Omental fat pad (tissue), 3 donors: ENCODE measurements at regions not wholly inside any gene's neighbourhood (a gene's known extent, or its start where the extent isn't known, plus 50 kb on each side); places are given as distances from the start of the nearest gene placed in this dataset.

Source experiments
- ATAC-seq: fragments of 150-250 bp; one replicate; pipeline ENCODE4 v1.9.1; 2016; ENCODE audit warnings: mild to moderate bottlenecking, moderate library complexity; ENCODE audit not compliant: low FRiP score
- DNase-seq: peaks from one replicate; pipeline ENCODE4 v3.0.0-alpha.2; 2019; ENCODE audit warnings: low spot score
- TF ChIP-seq, protein P1 (sequence below), 3 donors: fragments of 450-650 bp; IDR thresholded peaks; one replicate each; pipeline ENCODE4 v1.5.1; 2016 to 2017; ENCODE audit warnings: antibody characterized with exemption in 3 of 3, mild to moderate bottlenecking in 3 of 3, moderate library complexity in 2 of 3

GRCh38 chr10:78981970-78982281 lies 86.8 kb upstream of the ZMIZ1 start:
- TF ChIP-seq, protein P1, sequence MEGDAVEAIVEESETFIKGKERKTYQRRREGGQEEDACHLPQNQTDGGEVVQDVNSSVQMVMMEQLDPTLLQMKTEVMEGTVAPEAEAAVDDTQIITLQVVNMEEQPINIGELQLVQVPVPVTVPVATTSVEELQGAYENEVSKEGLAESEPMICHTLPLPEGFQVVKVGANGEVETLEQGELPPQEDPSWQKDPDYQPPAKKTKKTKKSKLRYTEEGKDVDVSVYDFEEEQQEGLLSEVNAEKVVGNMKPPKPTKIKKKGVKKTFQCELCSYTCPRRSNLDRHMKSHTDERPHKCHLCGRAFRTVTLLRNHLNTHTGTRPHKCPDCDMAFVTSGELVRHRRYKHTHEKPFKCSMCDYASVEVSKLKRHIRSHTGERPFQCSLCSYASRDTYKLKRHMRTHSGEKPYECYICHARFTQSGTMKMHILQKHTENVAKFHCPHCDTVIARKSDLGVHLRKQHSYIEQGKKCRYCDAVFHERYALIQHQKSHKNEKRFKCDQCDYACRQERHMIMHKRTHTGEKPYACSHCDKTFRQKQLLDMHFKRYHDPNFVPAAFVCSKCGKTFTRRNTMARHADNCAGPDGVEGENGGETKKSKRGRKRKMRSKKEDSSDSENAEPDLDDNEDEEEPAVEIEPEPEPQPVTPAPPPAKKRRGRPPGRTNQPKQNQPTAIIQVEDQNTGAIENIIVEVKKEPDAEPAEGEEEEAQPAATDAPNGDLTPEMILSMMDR (IDR thresholded peaks at IDR 0.05): no peak
- DNase-seq: no peak
- ATAC-seq: no peak

DNA sequence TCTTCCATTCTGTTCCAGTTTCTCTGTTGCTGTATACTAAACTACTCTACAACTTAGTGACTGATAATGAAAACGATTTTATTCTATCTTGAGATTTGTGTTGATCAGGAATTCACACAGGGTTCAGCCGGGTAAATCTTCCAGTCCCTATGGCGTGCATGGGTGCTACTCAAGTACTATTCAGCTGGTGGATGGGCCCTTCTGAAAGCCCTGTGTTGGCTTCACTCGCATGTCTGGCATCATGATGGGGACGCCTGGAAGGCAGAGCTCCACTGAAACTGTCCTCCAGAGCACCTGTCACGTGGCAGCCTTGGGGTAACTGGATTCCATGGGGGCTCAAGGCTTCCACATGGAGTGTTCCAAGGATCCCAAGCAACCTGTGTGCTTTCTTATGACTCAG lies 86.0 kb upstream of the ZMIZ1 start:
- ATAC-seq (no peak), DNase-seq (no peak)
- TF ChIP-seq, protein P1 (IDR thresholded peaks at IDR 0.05): no peak

DNA sequence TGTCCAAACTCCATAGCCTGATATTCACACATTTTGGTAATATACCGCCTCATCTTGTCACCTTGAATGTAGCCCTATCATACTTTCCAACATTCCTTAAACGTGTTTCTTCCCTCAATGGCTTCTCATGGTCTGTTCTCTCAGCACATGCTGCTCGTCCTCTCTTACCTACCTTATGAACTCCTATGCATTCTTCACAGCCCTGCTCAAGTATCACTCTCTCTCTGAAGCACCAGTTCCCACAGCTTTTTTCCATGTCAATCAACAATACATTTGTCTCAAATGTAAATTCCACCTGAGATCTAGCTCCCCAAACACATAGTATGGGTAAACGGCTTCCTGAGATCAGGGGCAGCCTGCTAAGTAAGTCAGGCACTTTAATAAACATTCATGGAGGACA lies 85.2 kb upstream of the ZMIZ1 start:
- no peak for DNase-seq
- ATAC-seq: no peak
- TF ChIP-seq, protein P1 (IDR thresholded peaks at IDR 0.05): no peak

DNA sequence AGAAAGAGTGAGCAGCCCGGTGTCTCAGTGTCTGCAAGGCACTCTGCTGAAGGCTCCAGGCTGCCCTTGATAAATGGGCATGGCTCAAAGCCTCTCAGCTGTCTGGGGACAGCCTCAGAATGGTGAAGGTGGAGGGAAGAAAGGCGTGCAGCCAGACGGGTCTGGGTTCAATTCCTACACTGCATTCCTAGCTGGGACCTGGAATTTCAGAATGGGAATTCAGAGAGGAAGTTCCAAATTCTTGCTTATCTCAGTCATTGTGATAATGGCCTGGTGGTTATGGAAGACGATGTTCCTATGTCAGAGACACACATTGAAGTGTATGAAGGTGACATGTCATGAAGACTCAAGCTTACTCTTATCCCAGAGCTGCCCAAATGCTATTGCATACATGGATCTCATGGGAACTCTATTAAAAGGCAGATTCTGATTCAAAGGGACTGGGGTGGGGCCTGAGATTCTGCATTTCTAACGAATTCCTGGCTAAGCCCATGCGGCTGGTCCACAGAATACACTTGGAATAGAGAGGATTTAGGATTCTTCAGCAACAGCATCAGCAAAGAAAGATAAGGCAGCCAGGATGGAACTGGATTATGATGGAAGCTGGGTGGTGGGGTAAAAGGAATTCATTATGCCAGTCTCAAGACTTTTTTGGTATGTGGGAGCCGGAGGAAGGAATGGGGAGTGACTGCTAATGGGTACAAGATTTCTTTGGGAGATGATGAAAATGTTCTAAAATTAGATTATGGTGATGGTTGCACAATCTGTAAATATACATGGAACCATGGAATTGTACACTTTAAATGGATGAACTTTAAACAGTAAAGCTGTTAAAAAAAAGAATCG lies 82.6 kb upstream of the ZMIZ1 start:
- TF ChIP-seq, protein P1 (IDR thresholded peaks at IDR 0.05): no peak
- DNase-seq: no peak
- no peak for ATAC-seq

DNA sequence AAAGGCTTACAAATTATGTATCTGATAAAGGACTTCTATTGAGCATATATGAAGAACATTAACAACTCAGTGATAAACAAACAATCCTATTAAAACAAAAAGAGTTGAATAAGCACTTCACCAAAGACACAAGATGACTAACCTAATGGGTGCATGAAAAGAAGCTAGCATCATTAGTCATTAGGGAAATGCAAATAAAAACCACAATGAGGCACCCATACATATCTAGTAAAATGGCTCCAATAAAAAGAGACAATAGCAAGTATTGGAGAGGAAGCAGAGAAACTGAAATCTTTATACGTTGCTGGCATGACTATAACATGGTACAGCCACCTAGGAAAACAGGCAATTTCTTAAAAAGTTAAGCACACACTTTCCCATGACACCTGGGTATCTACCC lies 77.6 kb upstream of the ZMIZ1 start:
- TF ChIP-seq, protein P1 (IDR thresholded peaks at IDR 0.05): no peak
- DNase-seq (no peak), ATAC-seq (no peak)

DNA sequence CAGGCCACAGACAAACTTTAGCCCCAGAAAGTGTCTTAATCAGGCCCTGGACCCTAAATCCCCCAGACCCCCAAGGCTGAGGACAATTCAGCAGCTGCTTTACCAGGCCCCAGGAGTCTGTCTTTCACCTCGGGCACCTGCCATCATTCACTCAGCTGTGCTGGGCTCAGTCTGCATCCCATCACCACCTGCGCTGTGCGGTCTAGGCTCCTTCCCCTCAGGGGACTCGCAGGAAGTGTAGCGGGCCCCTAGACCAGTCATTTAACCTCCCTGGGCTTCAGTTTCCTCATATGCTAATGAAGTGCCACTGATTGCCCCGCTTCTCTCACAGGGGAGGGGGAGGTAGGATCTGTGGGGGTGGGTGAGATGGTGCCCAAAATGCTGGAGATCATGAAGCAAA lies 76.4 kb upstream of the ZMIZ1 start:
- TF ChIP-seq, protein P1 (IDR thresholded peaks at IDR 0.05): no peak
- DNase-seq (no peak), ATAC-seq (no peak)

- DNase-seq: no peak
- TF ChIP-seq, protein P1 (IDR thresholded peaks at IDR 0.05): no peak
- no peak for ATAC-seq
Measured at GRCh38 chr10:78993261-78993945, 75.4 kb upstream of the ZMIZ1 start.
